IPS-15b (cell line): ENCODE measurements at regions not wholly inside any gene's neighbourhood (a gene's known extent, or its start where the extent isn't known, plus 50 kb on each side); places are given as distances from the start of the nearest gene placed in this dataset.

ENCODE experiments used
- H3K27me3 ChIP-seq: one replicate; pipeline ENCODE4 v1.6.1; 2013; ENCODE audit warnings: low read length; ENCODE audit not compliant: control insufficient read depth, insufficient read depth
- H3K36me3 ChIP-seq: one replicate; pipeline ENCODE4 v1.6.1; 2013; ENCODE audit warnings: low read length; ENCODE audit not compliant: control insufficient read depth, insufficient read depth
- H3K4me1 ChIP-seq: one replicate; pipeline ENCODE4 v1.6.1; 2013; ENCODE audit warnings: mild to moderate bottlenecking, low read length; ENCODE audit not compliant: control insufficient read depth, insufficient read depth
- H3K4me3 ChIP-seq: one replicate; pipeline ENCODE4 v1.5.1; 2013; ENCODE audit warnings: low read depth, low read length
- H3K9ac ChIP-seq: one replicate; pipeline ENCODE4 v1.6.1; 2013; ENCODE audit warnings: low read depth, mild to moderate bottlenecking, low read length
- H3K9me3 ChIP-seq: one replicate; pipeline ENCODE4 v1.6.1; 2013; ENCODE audit warnings: mild to moderate bottlenecking, low read length; ENCODE audit not compliant: control insufficient read depth, insufficient read depth

GRCh38 chr22:49500942-49501395 lies 326.7 kb downstream of the BRD1 start:
- no peaks in the 10 kb centered on the region for H3K9me3 ChIP-seq
- H3K36me3 ChIP-seq: no peaks in the 10 kb centered on the region
- no peaks in the 10 kb centered on the region for H3K4me1 ChIP-seq
- no peaks in the 10 kb centered on the region for H3K27me3 ChIP-seq
- no peak overlapping the region for H3K9ac ChIP-seq
- H3K4me3 ChIP-seq: no peak overlapping the region

GRCh38 chr22:49500076-49500460 lies 327.6 kb downstream of the BRD1 start:
- no peak overlapping the region for H3K9ac ChIP-seq
- H3K27me3 ChIP-seq: no peaks in the 10 kb centered on the region
- no peaks in the 10 kb centered on the region for H3K4me1 ChIP-seq
- H3K36me3 ChIP-seq: no peaks in the 10 kb centered on the region
- H3K9me3 ChIP-seq: no peaks in the 10 kb centered on the region
- no peak overlapping the region for H3K4me3 ChIP-seq

- H3K27me3 ChIP-seq: no peaks in the 10 kb centered on the region
- no peak overlapping the region for H3K4me3 ChIP-seq
- no peaks in the 10 kb centered on the region for H3K36me3 ChIP-seq
- no peaks in the 10 kb centered on the region for H3K9me3 ChIP-seq
- no peaks in the 10 kb centered on the region for H3K4me1 ChIP-seq
- no peak overlapping the region for H3K9ac ChIP-seq
Measured at GRCh38 chr22:49499433-49500075, 328.1 kb downstream of the BRD1 start.

GRCh38 chr22:49497266-49497665 lies 330.4 kb downstream of the BRD1 start:
- Histone ChIP-seq H3K9ac (no peak overlapping the region), H3K4me1 (no peaks in the 10 kb centered on the region), H3K9me3 (no peaks in the 10 kb centered on the region), H3K4me3 (no peak overlapping the region), H3K27me3 (no peaks in the 10 kb centered on the region), H3K36me3 (no peaks in the 10 kb centered on the region)

DNA sequence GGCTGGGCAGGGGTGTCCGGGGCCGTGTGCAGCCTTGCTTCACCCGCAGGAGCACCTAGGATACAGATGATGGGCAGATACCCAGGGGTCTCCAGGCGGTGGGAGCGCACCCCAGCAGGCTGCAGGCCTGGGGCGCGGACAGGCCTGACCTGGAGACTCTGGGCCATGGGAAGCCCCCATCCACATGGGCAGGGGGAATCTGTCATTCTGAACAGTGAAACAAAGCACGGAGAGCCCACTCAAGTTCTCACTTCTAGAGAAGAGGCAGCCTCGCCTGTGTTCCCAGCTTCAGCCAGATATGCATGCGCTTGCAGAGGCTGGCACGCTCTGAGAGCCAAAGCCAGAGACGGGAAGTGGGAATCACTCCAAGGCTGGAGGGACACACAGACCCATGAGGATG lies 333.1 kb downstream of the BRD1 start:
- Histone ChIP-seq H3K4me1 (no peaks in the 10 kb centered on the region), H3K4me3 (no peak overlapping the region), H3K27me3 (no peaks in the 10 kb centered on the region), H3K9ac (no peak overlapping the region), H3K36me3 (no peaks in the 10 kb centered on the region), H3K9me3 (no peaks in the 10 kb centered on the region)

DNA sequence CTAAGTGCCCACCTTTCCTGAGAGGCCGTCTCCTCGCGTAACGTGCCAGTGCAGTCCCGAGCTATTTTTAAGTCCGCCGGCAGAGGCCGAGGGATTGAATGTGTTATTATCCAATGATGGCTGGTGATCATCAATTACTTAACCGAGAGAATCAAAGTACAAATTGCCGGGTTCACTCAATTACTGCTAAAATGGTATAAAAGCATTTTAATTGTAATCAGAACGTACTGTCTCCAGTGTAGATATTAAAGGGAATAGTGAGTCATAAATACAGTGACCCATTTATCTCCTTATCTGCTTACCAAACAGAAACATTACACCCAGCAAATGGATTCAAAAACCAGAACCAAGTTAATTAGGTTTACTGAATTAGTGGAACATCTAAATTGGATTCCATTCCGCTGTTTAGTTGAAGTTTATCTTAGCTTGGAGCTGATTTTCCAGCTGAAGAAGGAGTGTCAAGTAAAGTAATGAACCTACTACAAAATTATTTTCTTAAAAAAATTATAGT lies 334.9 kb downstream of the BRD1 start:
- H3K4me3 ChIP-seq: no peak overlapping the region
- H3K4me1 ChIP-seq: no peaks in the 10 kb centered on the region
- no peaks in the 10 kb centered on the region for H3K27me3 ChIP-seq
- H3K36me3 ChIP-seq: no peaks in the 10 kb centered on the region
- no peaks in the 10 kb centered on the region for H3K9me3 ChIP-seq
- H3K9ac ChIP-seq: no peak overlapping the region

- no peaks in the 10 kb centered on the region for H3K9me3 ChIP-seq
- H3K4me3 ChIP-seq: no peak overlapping the region
- no peak overlapping the region for H3K9ac ChIP-seq
Measured at GRCh38 chr22:49492308-49492707, 335.4 kb downstream of the BRD1 start.

GRCh38 chr22:49491726-49492125 lies 335.9 kb downstream of the BRD1 start:
- Histone ChIP-seq H3K9me3 (no peaks in the 10 kb centered on the region), H3K27me3 (no peaks in the 10 kb centered on the region), H3K4me1 (peaks cover 6% of the 10 kb centered on the region), H3K4me3 (no peak overlapping the region), H3K36me3 (no peaks in the 10 kb centered on the region), H3K9ac (no peak overlapping the region)

More at GRCh38 chr22:49492308-49492707, 335.4 kb downstream of the BRD1 start:
- Histone ChIP-seq H3K4me1 (peaks cover 5% of the 10 kb centered on the region), H3K27me3 (no peaks in the 10 kb centered on the region), H3K36me3 (no peaks in the 10 kb centered on the region)

GRCh38 chr22:49491221-49491635 lies 336.4 kb downstream of the BRD1 start:
- Histone ChIP-seq H3K4me3 (no peak overlapping the region), H3K36me3 (no peaks in the 10 kb centered on the region), H3K27me3 (no peaks in the 10 kb centered on the region), H3K9ac (no peak overlapping the region), H3K4me1 (peaks cover 6% of the 10 kb centered on the region), H3K9me3 (no peaks in the 10 kb centered on the region)

GRCh38 chr22:49490692-49491091 lies 337.0 kb downstream of the BRD1 start:
- no peak overlapping the region for H3K4me3 ChIP-seq
- H3K9ac ChIP-seq: no peak overlapping the region
- H3K9me3 ChIP-seq: no peaks in the 10 kb centered on the region
- H3K27me3 ChIP-seq: no peaks in the 10 kb centered on the region
- H3K36me3 ChIP-seq: no peaks in the 10 kb centered on the region
- H3K4me1 ChIP-seq: peaks cover 6% of the 10 kb centered on the region

GRCh38 chr22:49489821-49490220 lies 337.9 kb downstream of the BRD1 start:
- Histone ChIP-seq H3K4me3 (no peak overlapping the region), H3K9ac (no peak overlapping the region), H3K27me3 (no peaks in the 10 kb centered on the region), H3K36me3 (no peaks in the 10 kb centered on the region), H3K4me1 (peaks cover 6% of the 10 kb centered on the region), H3K9me3 (no peaks in the 10 kb centered on the region)

DNA sequence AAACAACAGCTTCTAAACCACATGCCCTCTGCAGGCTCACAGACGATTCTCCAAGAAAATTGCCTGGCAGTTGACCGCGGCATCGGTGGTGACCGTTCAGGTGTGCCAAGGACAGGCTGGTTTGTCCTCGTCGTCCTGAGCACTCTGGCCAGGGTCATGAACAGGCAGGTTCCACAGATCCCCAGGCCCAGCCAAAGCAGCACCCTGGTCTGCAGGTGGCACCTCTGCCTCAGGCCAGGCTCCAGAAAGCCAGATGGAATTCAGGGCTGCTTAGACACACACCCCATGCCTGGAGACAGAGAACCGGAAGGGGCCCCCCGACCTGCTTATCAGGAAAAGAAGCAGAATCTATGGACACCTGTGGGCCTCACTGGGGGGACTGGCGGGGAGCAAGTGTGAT lies 338.7 kb downstream of the BRD1 start:
- H3K9ac ChIP-seq: no peak overlapping the region
- H3K27me3 ChIP-seq: no peaks in the 10 kb centered on the region
- H3K4me1 ChIP-seq: peaks cover 6% of the 10 kb centered on the region
- no peaks in the 10 kb centered on the region for H3K36me3 ChIP-seq
- H3K4me3 ChIP-seq: no peak overlapping the region
- H3K9me3 ChIP-seq: no peaks in the 10 kb centered on the region
